ENCODE measurements at regions not wholly inside any gene's neighbourhood (a gene's known extent, or its start where the extent isn't known, plus 50 kb on each side); places are given as distances from the start of the nearest gene placed in this dataset.

GRCh38 chr3:148178503-148178902 lies 519.2 kb upstream of the AGTR1 start (continued):
- TF ChIP-seq ZNF462 (CRISPR knock-in tag; IDR thresholded peaks at IDR 0.05) (no peak), REST (IDR thresholded peaks at IDR 0.05; ENCODE audit: unreplicated experiment) (no peak)

- Histone ChIP-seq H3K27ac (ENCODE audit: low read depth) (no peak overlapping the region), H3K4me2 (no peak overlapping the region), H3F3A (replicated peaks; ENCODE audit: low read depth) (no peaks in the 10 kb centered on the region), H3K9me2 (ENCODE audit: insufficient read depth) (no peaks in the 10 kb centered on the region), H3K36me3 (ENCODE audit: insufficient read depth) (no peaks in the 10 kb centered on the region), H4K20me1 (replicated peaks; ENCODE audit: insufficient read depth) (no peaks in the 10 kb centered on the region), H2AFZ (no peak overlapping the region), H3K4me3 (no peak overlapping the region), H3K27me3 (ENCODE audit: insufficient read depth) (no peaks in the 10 kb centered on the region), H3K4me1 (ENCODE audit: insufficient read depth) (no peaks in the 10 kb centered on the region), H3K79me2 (replicated peaks; ENCODE audit: insufficient read depth) (no peaks in the 10 kb centered on the region)
- ATAC-seq (no peak), DNase-seq (ENCODE audit: low spot score) (no peak)
- Mint-ChIP-seq H3K27me3 (ENCODE audit: insufficient read depth, low read depth, poor library complexity) (no peaks in the 10 kb centered on the region), H3K4me3 (no peak overlapping the region), H3K36me3 (ENCODE audit: low read depth) (no peaks in the 10 kb centered on the region), H3K9me3 (no peaks in the 10 kb centered on the region), H3K27ac (no peak overlapping the region), H3K4me1 (no peaks in the 10 kb centered on the region)
- TF ChIP-seq STAT1 (IDR thresholded peaks at IDR 0.05; ENCODE audit: unreplicated experiment) (no peak), EZH2phosphoT487 (IDR thresholded peaks at IDR 0.05; ENCODE audit: unreplicated experiment) (no peak), ZNF331 (CRISPR knock-in tag; IDR thresholded peaks at IDR 0.05; ENCODE audit: low read depth) (no peak), NANOG (IDR thresholded peaks at IDR 0.05; ENCODE audit: borderline replicate concordance) (no peak), POLR2AphosphoS5 (IDR thresholded peaks at IDR 0.05; ENCODE audit: low read depth) (no peak), ZNF114 (CRISPR knock-in tag; IDR thresholded peaks at IDR 0.05) (no peak), ETS1 (IDR thresholded peaks at IDR 0.05) (no peak)
These were observed 512.9 kb upstream of the AGTR1 start for GRCh38 chr3:148184798-148185197.

All from GM23338 (cell line).